ENCODE measurements at regions not wholly inside any gene's neighbourhood (a gene's known extent, or its start where the extent isn't known, plus 50 kb on each side); places are given as distances from the start of the nearest gene placed in this dataset.
"Not testable (repeated sequence)": the region's sequence is repeated elsewhere in the genome, so short reads cannot be mapped to it uniquely, and the experiment has no call there.

GRCh38 chr22:47357086-47357485 lies 594.6 kb downstream of the TBC1D22A start:
- Histone ChIP-seq H3K9me3 (ENCODE audit: control insufficient read depth in 1 of 2, low read length in 2 of 2) (peaks cover 0 to 12% of the 10 kb centered on the region in 2 donors), H3K36me3 (ENCODE audit: control insufficient read depth in 1 of 2, insufficient read depth in 2 of 2, low read length in 2 of 2) (no peaks in the 10 kb centered on the region), H3K27ac (ENCODE audit: low read length) (no peak overlapping the region), H3K4me3 (ENCODE audit: low read depth in 1 of 2, low read length in 2 of 2) (no peak overlapping the region), H3K4me1 (ENCODE audit: control insufficient read depth in 1 of 2, insufficient read depth in 2 of 2, low read length in 2 of 2) (no peaks in the 10 kb centered on the region), H3K27me3 (ENCODE audit: low read depth, low read length) (no peaks in the 10 kb centered on the region)

- no peak overlapping the region for H3K4me3 ChIP-seq (ENCODE audit: low read depth in 1 of 2, low read length in 2 of 2)
- H3K27me3 ChIP-seq (ENCODE audit: low read depth, low read length): no peaks in the 10 kb centered on the region
- no peaks in the 10 kb centered on the region for H3K36me3 ChIP-seq (ENCODE audit: control insufficient read depth in 1 of 2, insufficient read depth in 2 of 2, low read length in 2 of 2)
- H3K27ac ChIP-seq (ENCODE audit: low read length): no peak overlapping the region
- H3K9me3 ChIP-seq (ENCODE audit: control insufficient read depth in 1 of 2, low read length in 2 of 2): peaks cover 0 to 12% of the 10 kb centered on the region in 2 donors
- no peaks in the 10 kb centered on the region for H3K4me1 ChIP-seq (ENCODE audit: control insufficient read depth in 1 of 2, insufficient read depth in 2 of 2, low read length in 2 of 2)
Observed at GRCh38 chr22:47356511-47357011, 594.1 kb downstream of the TBC1D22A start.

GRCh38 chr22:47355776-47356510 lies 593.5 kb downstream of the TBC1D22A start:
- Histone ChIP-seq H3K27ac (ENCODE audit: low read length) (no peak overlapping the region), H3K9me3 (ENCODE audit: control insufficient read depth in 1 of 2, low read length in 2 of 2) (peaks cover 0 to 9% of the 10 kb centered on the region in 2 donors), H3K27me3 (ENCODE audit: low read depth, low read length) (no peaks in the 10 kb centered on the region), H3K4me1 (ENCODE audit: control insufficient read depth in 1 of 2, insufficient read depth in 2 of 2, low read length in 2 of 2) (no peaks in the 10 kb centered on the region), H3K36me3 (ENCODE audit: control insufficient read depth in 1 of 2, insufficient read depth in 2 of 2, low read length in 2 of 2) (no peaks in the 10 kb centered on the region), H3K4me3 (ENCODE audit: low read depth in 1 of 2, low read length in 2 of 2) (no peak overlapping the region)

- peaks cover 0 to 9% of the 10 kb centered on the region in 2 donors for H3K9me3 ChIP-seq (ENCODE audit: control insufficient read depth in 1 of 2, low read length in 2 of 2)
- H3K4me3 ChIP-seq (ENCODE audit: low read depth in 1 of 2, low read length in 2 of 2): no peak overlapping the region
- H3K4me1 ChIP-seq (ENCODE audit: control insufficient read depth in 1 of 2, insufficient read depth in 2 of 2, low read length in 2 of 2): no peaks in the 10 kb centered on the region
- no peak overlapping the region for H3K27ac ChIP-seq (ENCODE audit: low read length)
- H3K36me3 ChIP-seq (ENCODE audit: control insufficient read depth in 1 of 2, insufficient read depth in 2 of 2, low read length in 2 of 2): no peaks in the 10 kb centered on the region
- no peaks in the 10 kb centered on the region for H3K27me3 ChIP-seq (ENCODE audit: low read depth, low read length)
Observed at GRCh38 chr22:47355388-47355725, 592.9 kb downstream of the TBC1D22A start.

- Histone ChIP-seq H3K36me3 (ENCODE audit: control insufficient read depth in 1 of 2, insufficient read depth in 2 of 2, low read length in 2 of 2) (no peaks in the 10 kb centered on the region), H3K27me3 (ENCODE audit: low read depth, low read length) (no peaks in the 10 kb centered on the region), H3K4me3 (ENCODE audit: low read depth in 1 of 2, low read length in 2 of 2) (no peak overlapping the region), H3K9me3 (ENCODE audit: control insufficient read depth in 1 of 2, low read length in 2 of 2) (peaks cover 0 to 9% of the 10 kb centered on the region in 2 donors), H3K4me1 (ENCODE audit: control insufficient read depth in 1 of 2, insufficient read depth in 2 of 2, low read length in 2 of 2) (no peaks in the 10 kb centered on the region), H3K27ac (ENCODE audit: low read length) (no peak overlapping the region)
Observed at GRCh38 chr22:47354668-47355387, 592.4 kb downstream of the TBC1D22A start.

- H3K9me3 ChIP-seq (ENCODE audit: control insufficient read depth in 1 of 2, low read length in 2 of 2): peaks cover 0 to 9% of the 10 kb centered on the region in 2 donors
- H3K27ac ChIP-seq (ENCODE audit: low read length): no peak overlapping the region
- H3K36me3 ChIP-seq (ENCODE audit: control insufficient read depth in 1 of 2, insufficient read depth in 2 of 2, low read length in 2 of 2): no peaks in the 10 kb centered on the region
- no peak overlapping the region for H3K4me3 ChIP-seq (ENCODE audit: low read depth in 1 of 2, low read length in 2 of 2)
- H3K4me1 ChIP-seq (ENCODE audit: control insufficient read depth in 1 of 2, insufficient read depth in 2 of 2, low read length in 2 of 2): no peaks in the 10 kb centered on the region
- H3K27me3 ChIP-seq (ENCODE audit: low read depth, low read length): no peaks in the 10 kb centered on the region
Observed at GRCh38 chr22:47352920-47353700, 590.7 kb downstream of the TBC1D22A start.

GRCh38 chr22:47351836-47352579 lies 589.6 kb downstream of the TBC1D22A start:
- H3K9me3 ChIP-seq (ENCODE audit: control insufficient read depth in 1 of 2, low read length in 2 of 2): peaks cover 0 to 9% of the 10 kb centered on the region in 2 donors
- no peaks in the 10 kb centered on the region for H3K27me3 ChIP-seq (ENCODE audit: low read depth, low read length)
- no peak overlapping the region for H3K4me3 ChIP-seq (ENCODE audit: low read depth in 1 of 2, low read length in 2 of 2)
- no peak overlapping the region for H3K27ac ChIP-seq (ENCODE audit: low read length)
- H3K36me3 ChIP-seq (ENCODE audit: control insufficient read depth in 1 of 2, insufficient read depth in 2 of 2, low read length in 2 of 2): no peaks in the 10 kb centered on the region
- no peaks in the 10 kb centered on the region for H3K4me1 ChIP-seq (ENCODE audit: control insufficient read depth in 1 of 2, insufficient read depth in 2 of 2, low read length in 2 of 2)

- H3K27me3 ChIP-seq (ENCODE audit: low read depth, low read length); H3K27ac ChIP-seq (ENCODE audit: low read length); H3K4me3 ChIP-seq (ENCODE audit: low read depth in 1 of 2, low read length in 2 of 2); H3K36me3 ChIP-seq (ENCODE audit: control insufficient read depth in 1 of 2, insufficient read depth in 2 of 2, low read length in 2 of 2); H3K9me3 ChIP-seq (ENCODE audit: control insufficient read depth in 1 of 2, low read length in 2 of 2); H3K4me1 ChIP-seq (ENCODE audit: control insufficient read depth in 1 of 2, insufficient read depth in 2 of 2, low read length in 2 of 2): not testable (repeated sequence)
Observed at GRCh38 chr22:47346287-47346686, 583.8 kb downstream of the TBC1D22A start.

- Histone ChIP-seq H3K27ac (ENCODE audit: low read length) (no peak overlapping the region), H3K4me3 (ENCODE audit: low read depth in 1 of 2, low read length in 2 of 2) (no peak overlapping the region)
Observed at GRCh38 chr22:47345025-47345424, 582.6 kb downstream of the TBC1D22A start.

GRCh38 chr22:47344414-47344813 lies 582.0 kb downstream of the TBC1D22A start:
- H3K4me1 ChIP-seq (ENCODE audit: control insufficient read depth in 1 of 2, insufficient read depth in 2 of 2, low read length in 2 of 2): no peaks in the 10 kb centered on the region
- no peaks in the 10 kb centered on the region for H3K36me3 ChIP-seq (ENCODE audit: control insufficient read depth in 1 of 2, insufficient read depth in 2 of 2, low read length in 2 of 2)
- H3K4me3 ChIP-seq (ENCODE audit: low read depth in 1 of 2, low read length in 2 of 2): no peak overlapping the region
- H3K9me3 ChIP-seq (ENCODE audit: control insufficient read depth in 1 of 2, low read length in 2 of 2): no peaks in the 10 kb centered on the region
- no peaks in the 10 kb centered on the region for H3K27me3 ChIP-seq (ENCODE audit: low read depth, low read length)
- H3K27ac ChIP-seq (ENCODE audit: low read length): no peak overlapping the region

More at GRCh38 chr22:47345025-47345424, 582.6 kb downstream of the TBC1D22A start:
- Histone ChIP-seq H3K36me3 (ENCODE audit: control insufficient read depth in 1 of 2, insufficient read depth in 2 of 2, low read length in 2 of 2) (no peaks in the 10 kb centered on the region), H3K4me1 (ENCODE audit: control insufficient read depth in 1 of 2, insufficient read depth in 2 of 2, low read length in 2 of 2) (no peaks in the 10 kb centered on the region), H3K9me3 (ENCODE audit: control insufficient read depth in 1 of 2, low read length in 2 of 2) (no peaks in the 10 kb centered on the region), H3K27me3 (ENCODE audit: low read depth, low read length) (no peaks in the 10 kb centered on the region)

Data from muscle layer of duodenum (tissue), 2 donors.